MG63 (cell line): ENCODE measurements at regions not wholly inside any gene's neighbourhood (a gene's known extent, or its start where the extent isn't known, plus 50 kb on each side); places are given as distances from the start of the nearest gene placed in this dataset.

Experiments
- DNase-seq: peaks from one replicate; pipeline ENCODE4 v3.0.0-alpha.2; 2020
- H3K27me3 ChIP-seq: fragments of 250-450 bp; sonication (Bioruptor Pico); 2 replicates; pipeline ENCODE4 v1.5.1; 2020; ENCODE audit warnings: mild to moderate bottlenecking, moderate library complexity
- H3K36me3 ChIP-seq: fragments of 250-450 bp; sonication (Bioruptor Pico); 2 replicates; pipeline ENCODE4 v1.5.1; 2020; ENCODE audit warnings: mild to moderate bottlenecking, moderate library complexity
- H3K4me3 ChIP-seq: fragments of 250-450 bp; sonication (Bioruptor Pico); 2 replicates; pipeline ENCODE4 v1.5.1; 2020; ENCODE audit warnings: mild to moderate bottlenecking, moderate library complexity
- H3K9me3 ChIP-seq: fragments of 250-450 bp; sonication (Bioruptor Pico); 2 replicates; pipeline ENCODE4 v1.5.1; 2020; ENCODE audit warnings: mild to moderate bottlenecking, moderate library complexity

- Histone ChIP-seq H3K27me3 (no peaks in the 10 kb centered on the region), H3K36me3 (peaks cover 4% of the 10 kb centered on the region; the same call in 1 of the 2 replicates), H3K9me3 (peaks cover 13% of the 10 kb centered on the region), H3K4me3 (no peak overlapping the region)
- DNase-seq, result peak; percentile 15
Measured at GRCh38 chr4:123325241-123325681, 71.3 kb upstream of the SPRY1 start.

GRCh38 chr4:123327346-123327745, 69.2 kb upstream of the SPRY1 start:
- no peak overlapping the region for H3K4me3 ChIP-seq
- DNase-seq, result no peak
- H3K9me3 ChIP-seq, result peaks cover 12% of the 10 kb centered on the region
- H3K36me3 ChIP-seq, result no peaks in the 10 kb centered on the region
- H3K27me3 ChIP-seq, result no peaks in the 10 kb centered on the region

GRCh38 chr4:123327846-123328429, 68.7 kb upstream of the SPRY1 start:
- H3K4me3 ChIP-seq, result no peak overlapping the region
- H3K27me3 ChIP-seq, result no peaks in the 10 kb centered on the region
- no peaks in the 10 kb centered on the region for H3K36me3 ChIP-seq
- H3K9me3 ChIP-seq, result peaks cover 9% of the 10 kb centered on the region
- no peak for DNase-seq

- no peaks in the 10 kb centered on the region for H3K36me3 ChIP-seq
- no peaks in the 10 kb centered on the region for H3K27me3 ChIP-seq
- H3K4me3 ChIP-seq, result no peak overlapping the region
- no peaks in the 10 kb centered on the region; the same call in 1 of the 2 replicates for H3K9me3 ChIP-seq
- DNase-seq, result no peak
Measured at GRCh38 chr4:123338715-123339114, 57.9 kb upstream of the SPRY1 start.

- no peak overlapping the region for H3K4me3 ChIP-seq
- H3K9me3 ChIP-seq, result no peaks in the 10 kb centered on the region; the same call in 1 of the 2 replicates
- DNase-seq, result peak; percentile 9
- H3K36me3 ChIP-seq, result no peaks in the 10 kb centered on the region
- no peaks in the 10 kb centered on the region for H3K27me3 ChIP-seq
Measured at GRCh38 chr4:123339507-123340380, 56.9 kb upstream of the SPRY1 start.

GRCh38 chr4:123340381-123340701, 56.3 kb upstream of the SPRY1 start:
- Histone ChIP-seq H3K27me3 (no peaks in the 10 kb centered on the region), H3K4me3 (no peak overlapping the region), H3K9me3 (no peaks in the 10 kb centered on the region; the same call in 1 of the 2 replicates), H3K36me3 (no peaks in the 10 kb centered on the region)
- DNase-seq, result peak; percentile 2

- no peaks in the 10 kb centered on the region for H3K36me3 ChIP-seq
Measured at GRCh38 chr4:123342498-123342897, 54.1 kb upstream of the SPRY1 start.

GRCh38 chr4:123343400-123344041, 53.1 kb upstream of the SPRY1 start:
- no peaks in the 10 kb centered on the region for H3K36me3 ChIP-seq
- no peak overlapping the region for H3K4me3 ChIP-seq
- no peak for DNase-seq
- H3K9me3 ChIP-seq, result no peaks in the 10 kb centered on the region
- no peaks in the 10 kb centered on the region for H3K27me3 ChIP-seq

More at GRCh38 chr4:123342498-123342897, 54.1 kb upstream of the SPRY1 start:
- Histone ChIP-seq H3K27me3 (no peaks in the 10 kb centered on the region), H3K4me3 (no peak overlapping the region), H3K9me3 (no peaks in the 10 kb centered on the region)
- DNase-seq, result no peak

- H3K4me3 ChIP-seq, result no peak overlapping the region
- DNase-seq, result no peak
- no peaks in the 10 kb centered on the region for H3K9me3 ChIP-seq
- H3K27me3 ChIP-seq, result no peaks in the 10 kb centered on the region
- H3K36me3 ChIP-seq, result no peaks in the 10 kb centered on the region
Measured at GRCh38 chr4:123345137-123345934, 51.3 kb upstream of the SPRY1 start.

- Histone ChIP-seq H3K27me3 (no peaks in the 10 kb centered on the region), H3K36me3 (no peaks in the 10 kb centered on the region), H3K9me3 (no peaks in the 10 kb centered on the region), H3K4me3 (no peak overlapping the region)
- no peak for DNase-seq
Measured at GRCh38 chr4:123345935-123346300, 50.7 kb upstream of the SPRY1 start.

GRCh38 chr4:123346330-123346940, 50.2 kb upstream of the SPRY1 start:
- Histone ChIP-seq H3K36me3 (no peaks in the 10 kb centered on the region), H3K4me3 (no peak overlapping the region), H3K27me3 (no peaks in the 10 kb centered on the region), H3K9me3 (no peaks in the 10 kb centered on the region)
- DNase-seq, result no peak
